ENCODE measurements at regions not wholly inside any gene's neighbourhood (a gene's known extent, or its start where the extent isn't known, plus 50 kb on each side); places are given as distances from the start of the nearest gene placed in this dataset.
"Not testable (repeated sequence)": the region's sequence is repeated elsewhere in the genome, so short reads cannot be mapped to it uniquely, and the experiment has no call there.

DNA sequence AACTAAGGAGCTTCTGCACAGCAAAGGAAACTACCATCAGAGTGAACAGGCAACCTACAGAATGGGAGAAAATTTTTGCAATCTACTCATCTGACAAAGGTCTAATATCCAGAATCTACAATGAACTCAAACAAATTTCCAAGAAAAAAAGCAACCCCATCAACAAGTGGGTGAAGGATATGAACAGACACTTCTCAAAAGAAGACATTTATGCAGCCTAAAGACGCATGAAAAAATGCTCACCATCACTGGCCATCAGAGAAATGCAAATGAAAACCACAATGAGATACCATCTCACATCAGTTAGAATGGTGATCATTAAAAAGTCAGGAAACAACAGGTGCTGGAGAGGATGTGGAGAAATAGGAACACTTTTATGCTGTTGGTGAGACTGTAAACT lies 170.1 kb upstream of the MTMR8 start:
- TF ChIP-seq, protein P1, sequence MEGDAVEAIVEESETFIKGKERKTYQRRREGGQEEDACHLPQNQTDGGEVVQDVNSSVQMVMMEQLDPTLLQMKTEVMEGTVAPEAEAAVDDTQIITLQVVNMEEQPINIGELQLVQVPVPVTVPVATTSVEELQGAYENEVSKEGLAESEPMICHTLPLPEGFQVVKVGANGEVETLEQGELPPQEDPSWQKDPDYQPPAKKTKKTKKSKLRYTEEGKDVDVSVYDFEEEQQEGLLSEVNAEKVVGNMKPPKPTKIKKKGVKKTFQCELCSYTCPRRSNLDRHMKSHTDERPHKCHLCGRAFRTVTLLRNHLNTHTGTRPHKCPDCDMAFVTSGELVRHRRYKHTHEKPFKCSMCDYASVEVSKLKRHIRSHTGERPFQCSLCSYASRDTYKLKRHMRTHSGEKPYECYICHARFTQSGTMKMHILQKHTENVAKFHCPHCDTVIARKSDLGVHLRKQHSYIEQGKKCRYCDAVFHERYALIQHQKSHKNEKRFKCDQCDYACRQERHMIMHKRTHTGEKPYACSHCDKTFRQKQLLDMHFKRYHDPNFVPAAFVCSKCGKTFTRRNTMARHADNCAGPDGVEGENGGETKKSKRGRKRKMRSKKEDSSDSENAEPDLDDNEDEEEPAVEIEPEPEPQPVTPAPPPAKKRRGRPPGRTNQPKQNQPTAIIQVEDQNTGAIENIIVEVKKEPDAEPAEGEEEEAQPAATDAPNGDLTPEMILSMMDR (IDR thresholded peaks at IDR 0.05): not testable (repeated sequence)
- TF ChIP-seq EZH2 (IDR thresholded peaks at IDR 0.05; ENCODE audit: borderline replicate concordance, insufficient read depth, low read depth, low read length, poor library complexity, severe bottlenecking): not testable (repeated sequence)
